Stimulated activated CD4-positive, alpha-beta T cell treated with anti-CD3 and anti-CD28 coated beads, Interleukin-4, amount 100 ng/mL, for 4 hours (primary cell): ENCODE measurements at regions not wholly inside any gene's neighbourhood (a gene's known extent, or its start where the extent isn't known, plus 50 kb on each side); places are given as distances from the start of the nearest gene placed in this dataset.
"Not testable (repeated sequence)": the region's sequence is repeated elsewhere in the genome, so short reads cannot be mapped to it uniquely, and the experiment has no call there.

ENCODE experiments used
- DNase-seq, 2 experiments: peaks; one replicate each; pipeline ENCODE4 v3.0.0-alpha.2; 2020

DNA sequence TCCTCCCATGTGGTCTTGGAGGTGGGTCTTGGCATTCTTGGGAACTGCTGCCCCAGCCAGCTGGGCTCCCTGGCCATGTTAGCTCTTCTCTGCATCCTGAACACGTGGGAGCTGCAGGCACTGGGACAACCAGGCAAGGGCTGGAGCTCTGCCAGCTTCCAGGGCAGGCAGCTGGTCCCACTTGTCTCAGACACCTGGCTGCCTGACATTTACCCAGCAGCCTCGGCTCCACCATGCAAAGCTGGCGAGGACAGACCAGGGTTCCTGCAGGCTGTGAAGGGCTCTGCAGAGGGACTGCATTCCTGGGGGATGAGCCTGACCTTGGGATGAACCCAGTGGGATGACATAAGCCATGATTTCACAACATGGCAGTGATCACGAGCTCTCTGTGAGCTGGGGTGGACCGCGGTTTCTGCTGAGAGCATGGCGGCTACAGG, 99.0 kb upstream of the TSHZ3 start:
- no peak for DNase-seq

DNA sequence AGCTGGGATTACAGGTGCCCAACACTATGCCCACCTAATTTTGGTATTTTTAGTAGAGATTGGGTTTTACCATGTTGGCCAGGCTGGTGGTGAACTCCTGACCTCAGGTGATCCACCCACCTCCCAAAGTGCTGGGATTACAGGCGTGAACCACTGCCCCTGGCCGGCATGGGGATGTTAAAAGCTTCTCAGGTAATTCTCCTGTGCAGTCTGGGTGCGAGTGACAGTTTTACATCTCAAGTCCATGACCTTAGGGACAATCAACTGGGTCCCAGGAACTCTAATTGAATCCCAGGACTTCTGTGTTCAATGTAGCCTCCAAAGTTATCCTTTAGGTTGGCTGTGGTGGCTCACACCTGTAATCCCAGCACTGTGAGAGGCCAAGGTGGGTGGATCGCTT, 100.1 kb upstream of the TSHZ3 start:
- DNase-seq, result no peak

DNA sequence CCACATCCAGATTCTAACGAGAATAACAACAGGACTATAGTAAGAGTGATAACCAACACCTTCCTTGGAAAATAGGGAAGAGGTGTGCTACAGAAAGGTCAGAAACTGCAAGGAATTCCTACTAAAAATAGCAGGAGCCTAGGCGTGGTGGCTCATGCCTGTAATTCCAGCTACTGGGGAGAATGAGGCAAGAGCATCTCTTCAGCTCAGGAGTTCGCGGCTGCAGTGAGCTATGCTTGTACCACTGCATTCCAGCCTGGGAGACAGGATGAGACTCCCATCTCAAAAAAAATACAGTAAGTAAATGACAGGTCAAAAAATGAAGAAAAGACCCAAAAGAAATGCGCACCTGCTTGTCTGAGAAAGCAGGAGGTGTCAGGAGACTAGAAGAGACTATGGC, 101.5 kb upstream of the TSHZ3 start:
- DNase-seq, result no peak

DNA sequence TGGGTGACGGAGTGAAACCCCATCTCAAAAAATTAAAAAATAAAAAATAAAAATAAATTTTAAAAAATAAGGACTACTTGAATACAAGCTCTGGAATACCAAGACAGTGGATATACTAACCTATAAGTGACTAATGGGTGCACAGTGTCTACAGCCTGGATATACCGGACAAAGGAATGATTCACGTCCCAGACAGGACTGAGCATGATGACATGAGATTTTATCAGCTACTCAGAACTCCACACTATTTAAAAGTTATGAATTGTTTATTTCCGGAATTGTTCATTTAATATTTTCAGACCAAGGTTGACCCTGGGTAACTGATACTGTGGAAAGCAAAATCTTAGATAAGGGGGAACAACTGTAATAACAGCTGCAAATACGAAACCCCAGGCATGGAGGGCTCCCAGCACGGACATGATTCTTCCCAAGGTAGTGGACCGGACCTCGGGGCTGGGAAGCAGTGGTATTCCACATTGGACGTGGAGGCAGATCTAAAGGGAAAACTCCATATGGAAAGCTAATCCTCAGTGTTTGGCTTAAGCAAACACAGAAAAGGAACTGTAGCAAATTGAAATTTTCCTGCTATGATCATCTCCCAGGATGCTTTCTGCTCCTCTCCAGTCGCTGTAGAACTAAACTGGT, 102.6 kb upstream of the TSHZ3 start:
- DNase-seq, result no peak

DNA sequence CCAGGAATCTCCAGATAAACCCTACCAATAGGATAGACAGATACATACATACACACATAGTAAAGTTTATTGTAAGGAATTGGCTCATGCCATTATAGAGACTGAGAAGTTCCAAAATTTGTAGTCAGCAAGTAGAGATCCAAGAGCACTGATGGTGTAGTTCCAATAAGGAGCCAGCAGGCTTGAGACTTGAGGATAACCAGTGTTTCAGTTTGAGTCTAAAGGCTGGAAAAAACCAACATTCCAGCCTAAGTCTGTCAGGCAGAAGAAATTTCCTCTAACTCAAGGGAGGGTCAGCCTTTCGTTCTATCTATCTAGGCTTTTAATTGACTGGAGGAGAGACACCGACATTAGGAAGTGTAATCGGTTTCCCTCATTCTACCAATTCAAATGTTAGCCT, 110.2 kb upstream of the TSHZ3 start:
- no peak for DNase-seq

DNA sequence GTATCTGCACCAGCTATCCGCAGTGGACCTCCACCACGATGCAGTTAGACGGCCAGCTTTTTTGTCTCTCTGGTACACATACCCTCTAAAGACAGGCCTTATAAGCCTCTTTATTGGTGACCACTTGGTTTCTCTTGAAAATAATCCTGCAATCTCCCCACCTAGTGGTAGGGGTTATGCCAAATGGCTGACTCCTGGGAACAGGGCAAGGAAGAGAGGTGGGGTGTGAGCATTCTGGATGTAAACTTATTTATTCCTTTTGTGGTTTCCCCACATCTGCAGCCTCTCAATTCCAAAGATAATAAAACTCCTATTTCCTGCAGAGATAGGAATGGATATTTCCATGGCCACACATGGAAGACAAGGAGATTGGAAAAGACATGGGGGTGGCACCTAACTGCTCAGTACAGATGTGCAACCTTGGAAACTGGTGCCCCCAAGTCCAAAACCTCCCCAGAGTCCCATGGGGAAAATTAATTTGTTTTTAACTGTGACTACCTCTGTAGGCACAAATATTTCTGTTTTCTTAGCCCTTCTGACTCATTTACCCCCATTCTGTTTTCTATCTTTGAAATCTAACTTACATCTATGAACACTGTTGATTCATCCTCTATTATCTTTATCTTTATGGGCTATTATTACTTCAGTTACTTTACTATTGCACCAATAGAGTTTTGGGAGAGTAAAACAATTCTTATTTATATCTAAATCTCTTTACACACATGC, 112.7 kb upstream of the TSHZ3 start:
- no peak for DNase-seq

DNA sequence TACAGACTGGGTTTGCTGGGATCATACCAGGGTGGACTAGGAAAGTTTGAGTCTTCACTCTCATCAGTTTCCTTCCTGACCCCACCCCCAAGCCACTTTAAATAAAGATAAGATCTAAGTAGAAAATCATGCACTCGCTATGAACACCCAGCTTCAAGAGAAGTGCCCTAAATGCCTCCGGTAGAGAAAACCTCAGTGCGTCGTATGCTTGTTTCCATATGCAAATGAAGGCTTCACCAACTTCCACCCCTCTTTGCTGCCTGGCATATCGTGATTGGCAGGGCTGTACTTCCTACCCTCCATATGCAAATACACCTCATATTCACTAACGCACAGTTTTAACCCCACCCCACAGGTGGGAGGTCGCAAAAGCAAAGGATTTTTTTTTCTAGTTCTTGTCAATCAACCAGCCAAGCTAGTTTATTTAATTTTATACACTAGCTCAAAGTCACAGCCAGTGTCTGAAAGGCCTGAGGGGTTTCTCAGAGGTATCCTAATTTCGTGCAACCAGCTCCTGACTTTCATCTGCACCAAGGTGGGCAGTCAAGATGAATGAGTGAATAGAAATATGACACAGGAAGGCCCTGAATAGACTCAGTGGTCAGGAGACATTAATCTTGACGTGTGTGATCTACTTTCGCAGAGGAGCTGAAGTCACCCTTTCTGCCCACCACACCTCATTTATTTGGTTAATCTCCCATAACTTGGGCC, 121.1 kb upstream of the TSHZ3 start:
- DNase-seq, result no peak

DNA sequence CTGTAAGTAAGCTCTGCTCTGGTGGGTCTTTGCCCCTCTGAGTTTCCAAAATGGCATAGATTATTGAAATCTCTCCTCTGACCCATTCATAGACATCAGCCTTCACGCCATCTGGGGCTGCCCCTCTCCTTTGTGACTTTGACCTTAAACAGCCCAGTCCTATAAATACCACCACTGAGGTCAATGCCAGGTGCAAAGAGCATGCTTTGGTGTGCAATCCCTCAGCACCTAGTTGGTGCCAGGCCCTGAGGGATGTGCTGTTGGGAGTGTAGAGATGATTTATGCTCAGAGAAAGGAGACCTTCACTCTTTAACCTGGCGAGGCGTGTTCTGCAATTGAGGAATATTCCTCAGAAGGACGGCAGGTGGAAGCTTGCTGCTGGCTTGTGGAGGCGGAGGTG, 121.7 kb upstream of the TSHZ3 start:
- DNase-seq, result no peak

DNA sequence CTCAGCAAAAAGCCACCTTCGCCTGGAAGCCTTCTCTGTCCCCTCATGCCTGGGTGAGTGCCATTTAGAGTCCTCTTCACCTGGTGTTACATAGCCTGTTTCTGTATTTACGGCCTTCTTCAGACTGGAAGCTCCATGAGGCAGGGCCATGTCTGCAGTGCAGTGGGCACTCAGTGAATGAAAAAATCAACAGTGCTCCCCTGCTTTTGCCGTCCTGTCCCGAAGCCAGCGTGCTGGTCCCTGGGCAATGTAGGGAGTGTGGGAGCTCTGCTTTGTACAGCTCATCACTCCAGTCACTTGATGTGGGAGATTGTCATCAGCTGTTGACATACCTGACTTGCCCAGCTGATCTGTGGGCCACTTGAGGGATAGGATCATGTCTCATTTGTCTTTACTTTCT, 129.0 kb upstream of the TSHZ3 start:
- DNase-seq, result no peak

DNA sequence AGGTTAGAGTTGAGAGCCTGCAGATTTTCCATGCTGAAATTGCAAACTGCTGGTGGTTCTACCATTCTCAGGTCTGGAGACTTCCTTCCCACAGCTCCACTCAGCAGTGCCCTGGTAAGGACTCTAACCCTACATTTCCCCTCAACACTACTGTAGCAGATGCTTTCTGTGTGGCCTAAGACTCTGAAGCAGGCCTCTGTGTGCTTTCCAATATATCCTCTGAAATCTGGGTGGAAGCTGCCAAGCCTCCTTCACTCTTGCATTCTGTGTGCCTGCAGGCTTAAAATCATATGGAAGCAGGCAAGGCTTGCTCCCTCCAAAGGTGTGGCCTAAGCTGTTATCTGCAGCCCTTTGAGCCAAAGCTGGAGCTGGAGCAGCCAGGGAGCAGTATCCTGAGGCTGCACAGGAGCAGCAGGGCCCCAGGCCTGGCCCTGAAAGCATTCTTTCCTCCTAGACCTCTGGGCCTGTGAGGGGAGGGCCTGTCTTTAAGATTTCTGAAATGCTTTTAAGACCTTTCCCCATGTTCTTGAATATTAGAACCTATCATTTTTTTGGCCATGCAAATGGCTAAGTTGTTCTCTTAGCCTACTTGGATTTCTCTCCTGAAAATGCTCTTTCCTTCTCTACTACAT, 134.1 kb upstream of the TSHZ3 start:
- DNase-seq, result no peak

DNA sequence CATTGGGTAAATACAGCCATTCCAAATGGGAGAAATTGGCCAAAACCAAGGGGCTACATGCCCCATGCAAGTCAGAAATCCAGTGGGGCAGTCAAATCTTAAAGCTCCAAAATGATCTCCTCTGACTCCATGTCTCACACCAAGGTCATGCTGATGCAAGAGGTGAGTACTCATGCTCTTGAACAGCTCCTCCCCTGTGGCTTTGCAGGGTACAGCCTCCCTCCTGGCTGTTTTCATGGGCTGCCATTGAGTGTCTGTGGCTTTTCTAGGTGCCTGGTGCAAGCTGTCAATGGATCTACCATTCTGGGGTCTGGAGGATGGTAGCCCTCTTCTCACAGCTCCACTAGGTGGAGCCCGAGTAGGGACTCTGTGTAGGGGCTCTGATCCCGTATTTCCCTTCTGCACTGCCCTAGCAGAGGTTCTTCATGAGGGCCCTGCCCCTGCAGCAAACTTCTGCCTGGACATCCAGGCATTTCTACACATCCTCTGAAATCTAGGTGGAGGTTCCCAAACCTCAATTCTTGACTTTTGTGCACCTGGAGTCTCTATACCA, 135.7 kb upstream of the TSHZ3 start:
- DNase-seq, result not testable (repeated sequence)

DNA sequence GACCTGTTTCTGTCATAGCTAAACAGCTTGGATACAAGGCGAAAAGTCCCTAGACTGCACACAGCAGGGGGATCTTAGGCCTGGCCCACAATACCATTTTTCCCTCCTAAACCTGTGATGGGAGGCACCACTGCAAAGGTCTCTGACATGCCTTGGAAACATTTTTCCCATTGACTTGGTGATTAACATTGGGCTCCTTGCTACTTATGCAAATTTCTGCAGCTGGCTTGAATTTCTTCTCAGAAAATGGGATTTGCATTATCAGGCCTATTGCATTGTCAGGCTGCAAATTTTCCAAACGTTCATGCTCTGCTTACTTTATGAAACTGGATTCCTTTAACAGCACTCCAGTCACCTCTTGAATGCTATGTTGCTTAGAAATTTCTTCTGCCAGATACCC, 136.2 kb upstream of the TSHZ3 start:
- DNase-seq, result no peak

DNA sequence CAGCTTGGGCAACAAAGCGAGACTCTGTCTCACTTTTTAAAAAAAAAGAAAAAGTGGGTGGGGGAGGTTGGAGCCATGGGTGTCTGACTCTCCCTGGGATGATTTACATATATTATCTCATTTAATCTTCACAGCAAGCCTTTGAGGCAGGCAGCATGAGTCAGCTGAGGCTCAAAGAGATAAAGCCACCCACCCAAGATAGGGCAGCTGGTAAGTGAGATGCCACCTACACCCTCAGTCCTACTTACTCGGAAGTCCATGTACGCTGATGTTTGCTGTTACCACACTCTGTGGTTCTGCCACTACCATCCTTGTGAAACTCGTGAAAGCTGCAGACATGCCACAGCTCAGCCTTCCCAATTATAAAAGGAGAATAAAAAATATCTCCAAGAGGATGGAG, 142.0 kb upstream of the TSHZ3 start:
- no peak for DNase-seq

DNA sequence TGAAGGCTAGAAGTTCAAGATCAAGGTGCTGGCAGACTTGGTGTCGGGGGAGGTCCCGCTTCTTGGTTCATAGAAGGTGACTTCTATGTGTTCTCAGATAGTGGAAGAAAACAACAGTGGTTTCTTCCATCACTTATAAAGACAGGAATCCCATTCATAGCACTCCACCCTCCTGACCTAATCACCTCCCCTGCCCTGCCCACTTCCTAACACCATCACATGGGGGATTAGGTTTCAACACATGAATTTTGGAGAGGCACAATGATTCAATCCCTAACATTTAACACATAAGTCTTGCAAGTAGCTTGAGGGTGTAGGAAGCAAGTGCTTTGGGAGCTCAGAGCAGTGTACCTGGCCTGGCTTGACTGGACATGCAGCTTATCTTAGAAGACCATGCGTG, 142.8 kb upstream of the TSHZ3 start:
- no peak for DNase-seq

DNA sequence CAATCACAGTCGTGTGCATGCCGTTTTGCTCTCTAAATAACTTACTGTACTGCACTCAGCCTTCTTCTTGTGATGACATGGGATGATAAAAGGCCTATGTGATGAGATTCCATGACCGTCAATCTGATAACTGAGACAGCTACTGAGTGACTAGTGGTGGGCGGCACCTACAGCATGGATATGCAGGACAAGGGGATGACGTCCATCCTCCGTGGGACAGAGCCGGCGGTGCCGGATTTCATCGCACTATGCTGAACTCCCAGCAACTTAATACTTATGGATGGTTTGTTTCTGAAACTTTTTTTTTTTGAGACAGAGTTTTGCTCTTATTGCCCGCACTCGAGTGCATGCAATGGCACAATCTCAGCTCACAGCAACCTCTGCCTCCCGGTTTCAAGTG, 146.8 kb upstream of the TSHZ3 start:
- no peak for DNase-seq

DNA sequence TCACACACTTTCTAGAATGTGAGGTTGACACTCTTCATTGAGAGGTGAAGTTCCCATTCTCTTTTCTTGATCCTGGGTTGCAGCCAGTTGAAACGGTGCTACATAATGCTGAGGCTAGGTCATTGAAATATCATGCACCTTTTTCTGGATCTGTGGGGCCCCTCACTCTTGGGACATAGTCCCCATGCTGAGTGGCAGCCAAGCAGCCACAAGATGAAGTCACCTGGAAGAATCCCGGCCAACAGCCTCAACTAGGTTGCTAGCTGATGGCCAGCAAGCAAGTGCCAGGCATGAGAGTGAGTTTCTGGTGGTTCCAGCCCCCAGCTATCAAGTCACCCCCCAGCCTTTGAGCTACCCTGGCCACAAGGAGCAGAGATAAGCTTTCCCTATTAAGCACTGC, 148.5 kb upstream of the TSHZ3 start:
- DNase-seq, result no peak

DNA sequence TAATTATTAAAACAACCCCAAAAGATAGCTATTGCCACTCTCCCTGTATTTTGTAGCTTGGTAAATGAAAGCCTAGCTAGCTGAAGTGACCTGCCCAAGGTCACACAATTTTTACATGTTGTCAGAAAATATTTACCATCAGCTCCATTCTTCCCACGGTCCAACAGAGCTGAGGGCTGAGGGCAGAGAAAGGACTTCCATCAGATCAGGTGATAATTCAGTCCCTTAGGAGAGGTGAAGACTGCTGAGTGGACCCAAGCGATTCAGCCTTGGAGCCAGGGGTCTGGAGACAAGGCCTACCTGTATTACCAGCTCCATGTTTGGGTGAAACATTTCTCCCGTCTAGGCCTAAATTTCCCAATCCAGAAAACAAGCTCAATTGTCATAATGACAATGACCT, 149.5 kb upstream of the TSHZ3 start:
- DNase-seq, result no peak

DNA sequence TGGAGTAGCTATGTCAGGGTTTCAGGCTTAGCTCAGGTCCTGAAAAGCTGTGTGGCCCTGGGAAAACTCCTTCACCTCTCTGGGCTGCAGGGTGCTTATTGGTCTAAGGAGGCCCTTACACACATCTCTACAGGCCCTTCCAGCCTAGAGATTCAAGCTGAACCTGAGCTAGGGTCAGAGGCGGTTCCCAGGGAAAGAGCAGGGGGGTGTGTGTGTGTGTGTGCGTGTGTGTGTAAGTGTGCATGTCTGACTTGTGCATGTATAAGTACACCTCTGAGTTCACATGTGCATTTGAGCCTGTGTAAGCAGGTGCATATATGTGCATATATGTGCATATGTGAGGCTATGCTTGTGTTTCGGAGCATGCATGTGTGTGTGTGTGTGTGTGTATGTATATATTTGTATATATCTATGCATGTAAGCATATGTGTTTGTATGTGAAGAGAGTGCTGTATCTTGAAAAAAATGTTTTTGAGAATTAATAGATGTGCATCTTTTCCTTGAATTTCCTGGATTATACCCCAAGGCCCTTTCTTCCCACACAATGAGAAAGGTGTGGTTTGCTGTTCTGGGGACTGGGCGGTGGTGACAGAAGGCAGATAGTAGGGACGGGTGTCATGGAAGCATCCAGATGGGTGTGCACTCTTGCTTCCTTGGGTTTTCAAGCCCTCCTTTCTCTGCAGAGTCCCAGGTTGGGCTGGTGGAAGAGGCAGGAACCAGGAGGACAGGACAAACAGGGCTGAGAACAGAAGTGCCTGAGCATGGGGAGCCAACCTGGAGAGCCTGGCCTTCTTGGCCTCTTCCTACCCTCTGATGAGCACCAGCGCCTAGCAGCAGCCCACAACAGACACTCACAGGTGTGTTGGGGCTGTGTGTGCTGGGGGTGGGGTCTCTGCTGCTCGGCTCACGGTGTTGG, 150.3 kb upstream of the TSHZ3 start:
- no peak for DNase-seq

DNA sequence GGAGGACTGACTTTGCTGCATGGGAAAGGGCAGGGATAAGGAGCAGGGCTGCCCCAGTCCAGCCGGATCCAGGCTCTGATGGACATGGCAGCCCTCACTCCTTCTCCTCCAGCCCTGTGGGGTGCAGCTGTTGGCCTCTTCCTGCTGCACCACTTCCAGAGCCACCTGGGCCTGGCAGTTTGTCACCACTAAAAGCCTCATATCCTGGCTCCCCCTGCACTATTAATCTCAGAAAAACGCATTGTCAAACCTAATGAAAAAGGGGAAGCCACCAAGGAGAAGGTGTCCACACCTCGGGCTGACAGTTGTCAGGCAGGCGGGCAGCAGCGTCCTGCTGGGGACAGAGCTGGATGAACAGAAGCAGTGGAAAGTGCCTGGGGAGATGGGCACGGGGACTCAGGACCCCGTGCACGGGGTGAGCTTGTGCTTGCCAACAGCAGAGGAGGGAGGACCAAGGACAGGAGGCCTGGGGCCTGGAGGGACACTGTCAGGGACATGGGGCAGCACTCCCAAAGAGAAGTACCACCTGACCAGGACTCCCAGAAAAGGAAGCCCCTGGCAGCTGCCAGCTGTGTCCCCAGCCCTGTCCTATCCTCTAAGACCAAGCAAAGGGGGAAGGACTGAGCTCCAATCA, 151.1 kb upstream of the TSHZ3 start:
- no peak for DNase-seq

DNA sequence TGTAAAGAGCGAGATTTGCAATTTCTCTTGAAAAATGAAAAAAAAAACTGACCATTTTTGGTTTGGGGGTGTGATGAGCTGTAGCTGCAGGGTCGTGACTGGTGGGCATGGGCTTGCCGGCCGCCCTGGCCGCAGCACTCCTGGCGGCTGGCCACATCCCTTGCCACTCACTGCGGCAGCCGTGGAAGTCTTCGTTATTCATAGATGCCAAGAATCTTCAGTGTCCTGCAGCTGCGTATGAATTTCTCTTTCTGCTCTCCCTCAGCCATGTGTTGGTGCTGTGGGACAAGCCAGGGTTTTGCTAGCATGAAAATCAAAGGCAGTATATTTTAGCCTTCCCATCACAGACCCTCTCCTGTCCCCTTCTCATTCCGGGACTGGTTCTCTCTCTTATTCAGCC, 151.7 kb upstream of the TSHZ3 start:
- no peak for DNase-seq

DNA sequence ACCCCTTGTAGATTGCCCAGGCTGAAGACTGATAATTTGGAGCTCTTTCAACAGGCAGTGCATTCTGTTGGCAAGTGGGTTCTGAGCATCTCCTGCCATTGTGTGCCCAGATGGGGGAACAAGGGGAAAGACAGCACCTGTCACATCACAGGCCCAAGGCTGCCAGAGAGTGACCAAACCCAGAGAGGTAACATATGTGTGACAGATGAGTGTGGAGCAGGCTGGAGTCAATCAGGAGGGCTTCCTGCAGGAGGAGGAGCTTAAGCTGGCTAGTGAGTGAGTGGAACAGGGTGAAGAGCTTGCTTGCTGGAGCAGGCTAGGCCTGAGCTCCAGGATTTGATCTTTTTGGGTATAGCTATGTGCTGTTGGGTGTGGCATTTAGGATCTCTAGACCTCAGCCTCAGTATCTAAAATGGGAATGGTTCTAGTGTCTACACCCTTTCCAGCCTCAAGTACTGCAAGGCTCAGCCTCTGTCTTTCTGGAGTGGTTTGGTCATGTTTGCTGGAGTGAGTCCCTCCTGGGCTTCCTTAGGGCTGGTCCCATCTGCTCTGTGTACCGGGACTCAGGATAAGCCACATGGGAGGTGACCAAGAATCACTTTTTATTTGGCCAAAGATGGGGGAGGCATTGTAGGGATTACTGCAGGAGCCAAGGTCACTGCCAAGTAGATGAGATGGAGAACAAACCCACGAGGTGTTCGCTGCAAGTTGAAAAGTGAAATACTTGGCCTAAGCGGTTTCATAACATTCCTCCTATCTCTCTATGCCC, 152.4 kb upstream of the TSHZ3 start:
- DNase-seq, result no peak
